ENCODE measurements at regions not wholly inside any gene's neighbourhood (a gene's known extent, or its start where the extent isn't known, plus 50 kb on each side); places are given as distances from the start of the nearest gene placed in this dataset.

DNA sequence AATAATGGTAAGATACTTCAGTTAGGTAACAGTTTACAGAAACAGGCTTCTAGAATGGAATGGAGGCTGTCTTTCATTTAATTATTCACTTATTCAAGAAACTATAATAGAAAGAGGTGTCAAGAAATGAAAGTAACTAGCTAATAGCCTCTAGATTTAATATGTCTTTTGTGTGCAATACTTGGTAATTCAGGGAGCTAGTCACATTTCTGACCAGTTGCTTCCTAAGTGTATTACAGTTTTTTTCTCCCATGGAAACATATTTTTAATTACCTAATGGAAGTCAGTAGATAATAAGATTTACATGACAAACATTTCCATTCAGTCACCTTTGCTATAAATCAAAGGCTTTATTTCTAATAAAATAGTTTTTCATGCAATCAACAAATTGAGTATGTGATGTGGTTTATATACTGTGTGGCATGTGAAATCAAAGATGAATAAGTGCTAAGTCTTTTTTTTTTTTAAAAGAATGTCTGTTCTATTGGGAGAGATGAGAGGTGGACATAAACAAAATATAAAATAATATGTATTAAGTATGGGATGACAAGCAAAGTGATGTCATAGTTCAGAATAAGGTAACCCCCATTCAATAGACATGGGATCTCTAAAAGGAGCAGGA, 985.7 kb downstream of the SQOR start:
- Histone ChIP-seq H4K20me1 (ENCODE audit: insufficient read depth, low read length) (no peaks in the 10 kb centered on the region), H3K27me3 (ENCODE audit: insufficient read depth, low read length) (no peaks in the 10 kb centered on the region), H3K79me2 (ENCODE audit: insufficient read depth, low read length) (no peaks in the 10 kb centered on the region), H3K4me2 (ENCODE audit: low read length) (no peak overlapping the region), H3K4me3 (ENCODE audit: low read depth, low read length, poor library complexity, severe bottlenecking) (no peak overlapping the region), H3F3A (ENCODE audit: insufficient read depth, low read length) (no peaks in the 10 kb centered on the region), H2AFZ (ENCODE audit: low read length) (no peak overlapping the region), H3K4me1 (ENCODE audit: insufficient read depth, low read length, severe bottlenecking) (no peaks in the 10 kb centered on the region), H3K9me2 (ENCODE audit: low read depth, low read length) (no peaks in the 10 kb centered on the region), H3K9ac (ENCODE audit: low read length) (no peak overlapping the region), H3K27ac (ENCODE audit: low read depth, low read length, poor library complexity, severe bottlenecking) (no peak overlapping the region), H3K9me3 (ENCODE audit: low read length) (no peaks in the 10 kb centered on the region), H3K36me3 (ENCODE audit: insufficient read depth, low read length) (no peaks in the 10 kb centered on the region)
- TF ChIP-seq EZH2 (IDR thresholded peaks at IDR 0.05; ENCODE audit: borderline replicate concordance, low read length) = no peak
- no peak for TF ChIP-seq CTCF (IDR thresholded peaks at IDR 0.05; ENCODE audit: low read length)

- H4K20me1 ChIP-seq (ENCODE audit: insufficient read depth, low read length) = no peaks in the 10 kb centered on the region
- H3K4me3 ChIP-seq (ENCODE audit: low read depth, low read length, poor library complexity, severe bottlenecking) = no peak overlapping the region
- H3K4me1 ChIP-seq (ENCODE audit: insufficient read depth, low read length, severe bottlenecking) = no peaks in the 10 kb centered on the region
- no peaks in the 10 kb centered on the region for H3K9me3 ChIP-seq (ENCODE audit: low read length)
- no peak overlapping the region for H2AFZ ChIP-seq (ENCODE audit: low read length)
- H3K79me2 ChIP-seq (ENCODE audit: insufficient read depth, low read length) = no peaks in the 10 kb centered on the region
- no peak overlapping the region for H3K9ac ChIP-seq (ENCODE audit: low read length)
- no peak overlapping the region for H3K27ac ChIP-seq (ENCODE audit: low read depth, low read length, poor library complexity, severe bottlenecking)
- no peak overlapping the region for H3K4me2 ChIP-seq (ENCODE audit: low read length)
- TF ChIP-seq EZH2 (IDR thresholded peaks at IDR 0.05; ENCODE audit: borderline replicate concordance, low read length) (no peak), CTCF (IDR thresholded peaks at IDR 0.05; ENCODE audit: low read length) (no peak)
- H3F3A ChIP-seq (ENCODE audit: insufficient read depth, low read length) = no peaks in the 10 kb centered on the region
- no peaks in the 10 kb centered on the region for H3K27me3 ChIP-seq (ENCODE audit: insufficient read depth, low read length)
- no peaks in the 10 kb centered on the region for H3K9me2 ChIP-seq (ENCODE audit: low read depth, low read length)
- H3K36me3 ChIP-seq (ENCODE audit: insufficient read depth, low read length) = no peaks in the 10 kb centered on the region
Measured at GRCh38 chr15:46622851-46623250, 988.0 kb downstream of the SQOR start.

DNA sequence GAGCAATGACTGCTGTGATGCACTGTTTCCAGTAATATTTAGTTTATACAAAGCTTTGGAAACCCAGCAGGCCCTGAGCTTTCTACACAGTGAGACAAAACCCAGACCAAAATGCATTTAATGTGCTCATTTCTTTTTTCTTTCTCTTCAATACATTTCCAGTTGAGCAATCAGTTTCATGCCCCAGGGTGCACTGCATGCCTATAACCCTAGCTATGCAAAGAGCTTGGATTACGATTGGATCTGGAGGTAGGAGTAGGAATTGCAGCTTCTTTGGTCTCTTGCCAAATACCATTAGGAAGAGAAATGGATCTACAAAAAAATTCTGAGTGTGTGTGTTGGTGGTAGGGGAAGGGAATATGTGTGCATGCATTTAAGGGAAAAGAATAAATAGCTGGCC, 1001.4 kb downstream of the SQOR start:
- Histone ChIP-seq H3K4me2 (ENCODE audit: low read length) (no peak overlapping the region), H3K79me2 (ENCODE audit: insufficient read depth, low read length) (no peaks in the 10 kb centered on the region), H3K9me3 (ENCODE audit: low read length) (no peaks in the 10 kb centered on the region), H2AFZ (ENCODE audit: low read length) (no peak overlapping the region), H3K27me3 (ENCODE audit: insufficient read depth, low read length) (no peaks in the 10 kb centered on the region), H3K27ac (ENCODE audit: low read depth, low read length, poor library complexity, severe bottlenecking) (no peak overlapping the region), H3K9ac (ENCODE audit: low read length) (no peak overlapping the region), H3K4me3 (ENCODE audit: low read depth, low read length, poor library complexity, severe bottlenecking) (no peak overlapping the region), H3K4me1 (ENCODE audit: insufficient read depth, low read length, severe bottlenecking) (no peaks in the 10 kb centered on the region), H3K9me2 (ENCODE audit: low read depth, low read length) (no peaks in the 10 kb centered on the region), H3F3A (ENCODE audit: insufficient read depth, low read length) (no peaks in the 10 kb centered on the region), H3K36me3 (ENCODE audit: insufficient read depth, low read length) (no peaks in the 10 kb centered on the region), H4K20me1 (ENCODE audit: insufficient read depth, low read length) (no peaks in the 10 kb centered on the region)
- no peak for TF ChIP-seq EZH2 (IDR thresholded peaks at IDR 0.05; ENCODE audit: borderline replicate concordance, low read length)
- no peak for TF ChIP-seq CTCF (IDR thresholded peaks at IDR 0.05; ENCODE audit: low read length)
